GM12864 (cell line): ENCODE measurements at regions not wholly inside any gene's neighbourhood (a gene's known extent, or its start where the extent isn't known, plus 50 kb on each side); places are given as distances from the start of the nearest gene placed in this dataset.

ENCODE experiments used
- DNase-seq: peaks from one replicate; pipeline ENCODE4 v3.0.0-alpha.2; 2011; ENCODE audit warnings: low read depth
- H3K4me3 ChIP-seq: 2 replicates; pipeline ENCODE4 v1.5.1; 2011; ENCODE audit warnings: mild to moderate bottlenecking, low read depth, low read length, control low read depth
- CTCF ChIP-seq: IDR thresholded peaks from 2 replicates; pipeline ENCODE4 v1.5.1; 2011; ENCODE audit warnings: low read depth, mild to moderate bottlenecking, moderate library complexity, low read length, control low read depth, inconsistent platforms; ENCODE audit errors: missing control alignments

- no peak for DNase-seq
- no peak overlapping the region for H3K4me3 ChIP-seq
- TF ChIP-seq CTCF = no peak
These were observed 504.2 kb downstream of the ACTL7B start for GRCh38 chr9:108351571-108351970.

GRCh38 chr9:108347463-108348188 is 508.2 kb downstream of the ACTL7B start:
- TF ChIP-seq CTCF = no peak
- DNase-seq = no peak

GRCh38 chr9:108345826-108346225 is 510.0 kb downstream of the ACTL7B start:
- no peak for DNase-seq
- TF ChIP-seq CTCF = no peak

More at GRCh38 chr9:108347463-108348188, 508.2 kb downstream of the ACTL7B start:
- H3K4me3 ChIP-seq = no peak overlapping the region

GRCh38 chr9:108339251-108339650 is 516.5 kb downstream of the ACTL7B start:
- no peak overlapping the region for H3K4me3 ChIP-seq
- TF ChIP-seq CTCF = no peak
- no peak for DNase-seq

More at GRCh38 chr9:108345826-108346225, 510.0 kb downstream of the ACTL7B start:
- H3K4me3 ChIP-seq = no peak overlapping the region

GRCh38 chr9:108336575-108336974 is 519.2 kb downstream of the ACTL7B start:
- H3K4me3 ChIP-seq = no peak overlapping the region
- DNase-seq = no peak
- TF ChIP-seq CTCF = no peak

GRCh38 chr9:108333530-108333983 is 522.2 kb downstream of the ACTL7B start:
- TF ChIP-seq CTCF = no peak
- DNase-seq = no peak
- H3K4me3 ChIP-seq = no peak overlapping the region

GRCh38 chr9:108331596-108331995 is 524.2 kb downstream of the ACTL7B start:
- TF ChIP-seq CTCF = no peak
- no peak for DNase-seq
- H3K4me3 ChIP-seq = no peak overlapping the region
